Stimulated activated CD4-positive, alpha-beta T cell treated with anti-CD3 and anti-CD28 coated beads, Interleukin-4, amount 100 ng/mL, for 1 hour (primary cell): ENCODE measurements at regions not wholly inside any gene's neighbourhood (a gene's known extent, or its start where the extent isn't known, plus 50 kb on each side); places are given as distances from the start of the nearest gene placed in this dataset.
"Not testable (repeated sequence)": the region's sequence is repeated elsewhere in the genome, so short reads cannot be mapped to it uniquely, and the experiment has no call there.

ENCODE experiments used
- DNase-seq: peaks from one replicate; pipeline ENCODE4 v3.0.0-alpha.2; 2020

- no peak for DNase-seq
Measured at GRCh38 chr7:42677751-42678699, 233.8 kb downstream of the C7orf25 start.

- DNase-seq = no peak
Measured at GRCh38 chr7:42674541-42674940, 237.3 kb downstream of the C7orf25 start.

- no peak for DNase-seq
Measured at GRCh38 chr7:42673951-42674350, 237.9 kb downstream of the C7orf25 start.

GRCh38 chr7:42672339-42672999 lies 239.4 kb downstream of the C7orf25 start:
- no peak for DNase-seq

- no peak for DNase-seq
Measured at GRCh38 chr7:42671627-42672026, 240.2 kb downstream of the C7orf25 start.

GRCh38 chr7:42666994-42667393 lies 244.9 kb downstream of the C7orf25 start:
- no peak for DNase-seq

GRCh38 chr7:42662862-42663261 lies 249.0 kb downstream of the C7orf25 start:
- DNase-seq = no peak

GRCh38 chr7:42661312-42661711 lies 250.6 kb downstream of the C7orf25 start:
- DNase-seq = no peak

GRCh38 chr7:42650701-42651100 lies 261.2 kb downstream of the C7orf25 start:
- no peak for DNase-seq

GRCh38 chr7:42650171-42650570 lies 261.7 kb downstream of the C7orf25 start:
- DNase-seq = no peak

GRCh38 chr7:42645906-42646305 lies 266.0 kb downstream of the C7orf25 start:
- DNase-seq = no peak

- no peak for DNase-seq
Measured at GRCh38 chr7:42642699-42643098, 269.2 kb downstream of the C7orf25 start.

- DNase-seq = no peak
Measured at GRCh38 chr7:42639930-42640329, 271.9 kb downstream of the C7orf25 start.

GRCh38 chr7:42636380-42636779 lies 275.5 kb downstream of the C7orf25 start:
- DNase-seq = not testable (repeated sequence)

- no peak for DNase-seq
Measured at GRCh38 chr7:42628054-42628453, 283.8 kb downstream of the C7orf25 start.

- DNase-seq = no peak
Measured at GRCh38 chr7:42627626-42628025, 284.2 kb downstream of the C7orf25 start.

- DNase-seq = no peak
Measured at GRCh38 chr7:42627101-42627500, 284.8 kb downstream of the C7orf25 start.

GRCh38 chr7:42625421-42625820 lies 286.4 kb downstream of the C7orf25 start:
- no peak for DNase-seq

GRCh38 chr7:42624471-42624870 lies 287.4 kb downstream of the C7orf25 start:
- DNase-seq = no peak

GRCh38 chr7:42621543-42622219 lies 290.2 kb downstream of the C7orf25 start:
- DNase-seq = no peak

- DNase-seq = no peak
Measured at GRCh38 chr7:42618651-42619360, 293.1 kb downstream of the C7orf25 start.

GRCh38 chr7:42617806-42618457 lies 293.9 kb downstream of the C7orf25 start:
- no peak for DNase-seq
